Activated CD8-positive, alpha-beta T cell treated with anti-CD3 and anti-CD28 coated beads, Interleukin-2, amount 10 ng/mL, durations not matched to agents 7 days and 5 days (primary cell): ENCODE measurements at regions not wholly inside any gene's neighbourhood (a gene's known extent, or its start where the extent isn't known, plus 50 kb on each side); places are given as distances from the start of the nearest gene placed in this dataset.
"Not testable (repeated sequence)": the region's sequence is repeated elsewhere in the genome, so short reads cannot be mapped to it uniquely, and the experiment has no call there.

ENCODE experiments used
- ATAC-seq: fragments of 150-1000 bp; cut with Tn5 transposase; one replicate; pipeline ENCODE4 v1.10.0; 2021; ENCODE audit warnings: moderate library complexity
- CTCF ChIA-PET: fragments of 350-600 bp; sonication (Branson Sonifier 250); formaldehyde crosslinking; loops from one replicate; lab custom pipeline; 2021; ENCODE audit warnings: antibody characterized with exemption; lab: Charles Lee
- POLR2A ChIA-PET: fragments of 350-600 bp; sonication (Branson Sonifier 250); formaldehyde crosslinking; loops from one replicate; lab custom pipeline; 2021; ENCODE audit warnings: antibody characterized with exemption; lab: Charles Lee
- DNase-seq: peaks from one replicate; pipeline ENCODE4 v3.0.0-alpha.2; 2020
- H3K27ac Mint-ChIP-seq: one replicate; pipeline ENCODE4 v1.8.0; 2021; ENCODE audit warnings: mild to moderate bottlenecking, mixed read lengths
- H3K27me3 Mint-ChIP-seq: one replicate; pipeline ENCODE4 v1.8.0; 2021; ENCODE audit warnings: low read depth, mixed read lengths
- H3K36me3 Mint-ChIP-seq: one replicate; pipeline ENCODE4 v1.8.0; 2021; ENCODE audit warnings: low read depth, mixed read lengths
- H3K4me1 Mint-ChIP-seq: one replicate; pipeline ENCODE4 v1.8.0; 2021; ENCODE audit warnings: low read depth, mixed read lengths
- H3K4me3 Mint-ChIP-seq: one replicate; pipeline ENCODE4 v1.8.0; 2021; ENCODE audit warnings: mild to moderate bottlenecking, mixed read lengths
- H3K9me3 Mint-ChIP-seq: one replicate; pipeline ENCODE4 v1.8.0; 2022; ENCODE audit warnings: mixed read lengths; ENCODE audit not compliant: insufficient read depth

GRCh38 chrX:46211079-46211478 is 334.1 kb downstream of the ZNF674 start:
- ATAC-seq = no peak
- Mint-ChIP-seq H3K27ac (no peak overlapping the region), H3K9me3 (no peaks in the 10 kb centered on the region), H3K36me3 (no peaks in the 10 kb centered on the region), H3K27me3 (peaks cover 2% of the 10 kb centered on the region), H3K4me3 (no peak overlapping the region), H3K4me1 (peaks cover 23% of the 10 kb centered on the region)
- ChIA-PET POLR2A (no interaction called here), CTCF (no interaction called here)
- DNase-seq = no peak

GRCh38 chrX:46209768-46210167 is 335.5 kb downstream of the ZNF674 start:
- no peaks in the 10 kb centered on the region for H3K9me3 Mint-ChIP-seq
- H3K27ac Mint-ChIP-seq = no peak overlapping the region
- H3K4me3 Mint-ChIP-seq = no peak overlapping the region
- peaks cover 2% of the 10 kb centered on the region for H3K27me3 Mint-ChIP-seq
- H3K4me1 Mint-ChIP-seq = peaks cover 24% of the 10 kb centered on the region
- no peak for ATAC-seq
- no peak for DNase-seq
- no peaks in the 10 kb centered on the region for H3K36me3 Mint-ChIP-seq
- ChIA-PET CTCF (no interaction called here), POLR2A (no interaction called here)

GRCh38 chrX:46209037-46209436 is 336.2 kb downstream of the ZNF674 start:
- Mint-ChIP-seq H3K4me3 (no peak overlapping the region), H3K9me3 (no peaks in the 10 kb centered on the region), H3K27me3 (peaks cover 2% of the 10 kb centered on the region), H3K36me3 (no peaks in the 10 kb centered on the region), H3K27ac (no peak overlapping the region), H3K4me1 (peaks cover 25% of the 10 kb centered on the region)
- ChIA-PET CTCF (no interaction called here), POLR2A (no interaction called here)
- DNase-seq = no peak
- no peak for ATAC-seq

- Mint-ChIP-seq H3K9me3 (no peaks in the 10 kb centered on the region), H3K36me3 (no peaks in the 10 kb centered on the region), H3K4me3 (no peak overlapping the region), H3K27ac (no peak overlapping the region), H3K27me3 (peaks cover 2% of the 10 kb centered on the region), H3K4me1 (peaks cover 25% of the 10 kb centered on the region)
- ChIA-PET CTCF (no interaction called here), POLR2A (no interaction called here)
- no peak for DNase-seq
- ATAC-seq = no peak
These were observed 336.9 kb downstream of the ZNF674 start for GRCh38 chrX:46208225-46208854.

- Mint-ChIP-seq H3K36me3 (no peaks in the 10 kb centered on the region), H3K27ac (no peak overlapping the region), H3K4me3 (no peak overlapping the region), H3K9me3 (no peaks in the 10 kb centered on the region), H3K4me1 (peaks cover 29% of the 10 kb centered on the region), H3K27me3 (peaks cover 3% of the 10 kb centered on the region)
- no peak for DNase-seq
- ChIA-PET POLR2A (no interaction called here), CTCF (no interaction called here)
- ATAC-seq = no peak
These were observed 340.3 kb downstream of the ZNF674 start for GRCh38 chrX:46204721-46205422.

- Mint-ChIP-seq H3K4me1 (peaks cover 13% of the 10 kb centered on the region), H3K4me3 (no peak overlapping the region), H3K27me3 (peaks cover 3% of the 10 kb centered on the region), H3K9me3 (no peaks in the 10 kb centered on the region), H3K36me3 (no peaks in the 10 kb centered on the region), H3K27ac (no peak overlapping the region)
- ATAC-seq (no peak), DNase-seq (no peak)
- ChIA-PET CTCF (no interaction called here), POLR2A (no interaction called here)
These were observed 342.3 kb downstream of the ZNF674 start for GRCh38 chrX:46202733-46203514.

GRCh38 chrX:46200413-46200812 is 344.8 kb downstream of the ZNF674 start:
- Mint-ChIP-seq H3K4me1 (peaks cover 8% of the 10 kb centered on the region), H3K27me3 (peaks cover 3% of the 10 kb centered on the region), H3K36me3 (no peaks in the 10 kb centered on the region), H3K27ac (no peak overlapping the region), H3K9me3 (no peaks in the 10 kb centered on the region), H3K4me3 (no peak overlapping the region)
- DNase-seq (no peak), ATAC-seq (no peak)
- POLR2A ChIA-PET = no interaction called here
- CTCF ChIA-PET = no interaction called here

GRCh38 chrX:46198858-46199257 is 346.4 kb downstream of the ZNF674 start:
- Mint-ChIP-seq H3K9me3 (no peaks in the 10 kb centered on the region), H3K27ac (no peak overlapping the region), H3K27me3 (peaks cover 3% of the 10 kb centered on the region), H3K4me3 (no peak overlapping the region), H3K4me1 (peaks cover 6% of the 10 kb centered on the region), H3K36me3 (no peaks in the 10 kb centered on the region)
- ATAC-seq (no peak), DNase-seq (no peak)
- ChIA-PET POLR2A (no interaction called here), CTCF (no interaction called here)

- H3K36me3 Mint-ChIP-seq, H3K27ac Mint-ChIP-seq, POLR2A ChIA-PET, H3K9me3 Mint-ChIP-seq, DNase-seq, H3K27me3 Mint-ChIP-seq, CTCF ChIA-PET, ATAC-seq, H3K4me3 Mint-ChIP-seq, H3K4me1 Mint-ChIP-seq: not testable (repeated sequence)
These were observed 358.5 kb downstream of the ZNF674 start for GRCh38 chrX:46186811-46187106.

- Mint-ChIP-seq H3K9me3 (no peaks in the 10 kb centered on the region), H3K4me1 (no peaks in the 10 kb centered on the region), H3K27me3 (no peaks in the 10 kb centered on the region), H3K4me3 (no peak overlapping the region), H3K27ac (no peak overlapping the region), H3K36me3 (no peaks in the 10 kb centered on the region)
- DNase-seq (no peak), ATAC-seq (no peak)
- ChIA-PET CTCF (no interaction called here), POLR2A (no interaction called here)
These were observed 359.1 kb downstream of the ZNF674 start for GRCh38 chrX:46185923-46186810.

- no peaks in the 10 kb centered on the region for H3K9me3 Mint-ChIP-seq
- H3K4me1 Mint-ChIP-seq = peaks cover 12% of the 10 kb centered on the region
- no peaks in the 10 kb centered on the region for H3K27me3 Mint-ChIP-seq
- H3K36me3 Mint-ChIP-seq = no peaks in the 10 kb centered on the region
- ChIA-PET POLR2A (no interaction called here), CTCF (no interaction called here)
- ATAC-seq = no peak
- no peak overlapping the region for H3K4me3 Mint-ChIP-seq
- DNase-seq = no peak
- H3K27ac Mint-ChIP-seq = no peak overlapping the region
These were observed 360.5 kb downstream of the ZNF674 start for GRCh38 chrX:46184749-46185148.
